AG08396 (cell line): ENCODE measurements at regions not wholly inside any gene's neighbourhood (a gene's known extent, or its start where the extent isn't known, plus 50 kb on each side); places are given as distances from the start of the nearest gene placed in this dataset.
A peak's percentile ranks its signal among the peaks of the same experiment; 100 is the strongest.
"Not testable (repeated sequence)": the region's sequence is repeated elsewhere in the genome, so short reads cannot be mapped to it uniquely, and the experiment has no call there.

Experiments
- DNase-seq: peaks from one replicate; pipeline ENCODE4 v3.0.0; 2012; ENCODE audit warnings: low spot score, mixed read lengths

DNA sequence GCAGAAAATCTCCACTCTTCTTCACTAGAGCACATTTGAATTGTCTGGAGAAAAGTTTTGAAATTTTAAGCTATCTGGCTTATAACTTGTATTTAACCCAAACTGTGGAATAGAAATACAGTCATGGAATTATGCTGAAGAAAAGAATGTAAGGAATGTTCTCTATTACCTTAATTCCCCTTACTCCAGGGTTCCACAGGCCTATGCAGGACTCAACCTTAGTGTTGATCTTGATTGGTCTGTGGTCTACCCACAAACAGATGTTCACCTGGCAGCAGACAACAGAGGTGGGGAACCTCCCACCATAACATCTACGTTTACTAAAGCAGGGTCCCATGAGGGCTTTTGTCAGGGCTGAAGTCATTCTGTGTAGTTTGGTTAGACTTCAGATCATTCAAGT, 189.3 kb upstream of the GPRIN3 start:
- DNase-seq: peak; percentile 15

DNA sequence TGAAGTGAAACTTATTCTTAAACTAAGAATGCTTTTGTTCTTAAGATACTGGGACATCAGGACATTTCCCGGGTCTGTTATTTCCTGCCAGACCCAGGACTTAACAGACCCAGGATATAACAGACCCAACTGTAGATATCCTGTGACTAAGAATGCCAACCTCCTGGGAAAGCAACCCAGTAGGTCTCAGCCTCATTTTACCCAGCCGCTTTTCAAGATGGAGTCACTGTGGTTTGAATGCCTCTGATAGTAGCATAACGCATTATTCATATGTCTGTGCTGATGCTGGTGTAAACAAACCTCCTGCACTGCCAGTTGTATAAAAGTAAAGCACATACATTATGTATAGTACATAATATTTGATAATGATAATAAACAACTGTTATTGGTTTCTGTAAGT, 185.8 kb upstream of the GPRIN3 start:
- DNase-seq: no peak

DNA sequence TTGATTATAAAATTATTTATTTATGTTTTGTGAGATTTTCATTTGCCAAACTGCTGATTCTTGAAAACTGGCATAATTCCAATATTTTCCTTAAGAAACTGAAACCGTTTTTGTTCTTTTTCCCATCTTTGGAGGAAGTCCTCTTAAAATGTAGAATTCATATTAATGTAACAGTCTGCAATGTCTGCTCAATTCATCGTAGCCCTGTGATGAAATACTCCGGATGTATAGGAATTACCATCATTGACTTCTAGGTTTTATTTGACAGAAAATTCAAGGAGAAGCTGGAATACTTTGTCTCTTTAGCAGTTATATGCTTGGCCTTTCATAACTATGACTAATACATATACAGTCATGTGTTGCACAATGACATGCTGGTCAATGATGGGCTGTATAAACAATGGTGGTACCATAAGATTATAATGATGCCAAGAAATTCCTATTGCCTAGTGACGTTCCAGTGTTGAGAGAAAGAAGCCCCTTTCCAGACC, 185.0 kb upstream of the GPRIN3 start:
- peak; percentile 65 for DNase-seq

DNA sequence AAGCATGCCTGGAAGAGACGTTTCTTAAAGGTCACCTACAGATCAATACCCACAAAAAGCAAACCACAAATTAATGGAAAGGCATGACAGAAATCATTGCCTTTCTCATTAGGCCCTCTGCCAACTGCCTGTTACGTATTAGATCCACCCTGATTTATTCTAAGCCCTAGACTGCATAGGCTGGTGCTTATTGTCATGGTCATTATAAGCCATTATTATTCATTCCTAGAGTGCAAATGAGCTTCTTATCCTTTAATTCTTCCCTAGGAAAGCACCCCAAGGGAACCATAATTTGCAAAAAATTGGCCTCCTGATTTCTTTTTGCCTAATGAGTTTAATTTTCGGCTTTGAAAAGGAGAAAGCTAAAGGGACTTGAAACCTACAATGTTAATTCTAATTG, 184.2 kb upstream of the GPRIN3 start:
- DNase-seq: no peak

DNA sequence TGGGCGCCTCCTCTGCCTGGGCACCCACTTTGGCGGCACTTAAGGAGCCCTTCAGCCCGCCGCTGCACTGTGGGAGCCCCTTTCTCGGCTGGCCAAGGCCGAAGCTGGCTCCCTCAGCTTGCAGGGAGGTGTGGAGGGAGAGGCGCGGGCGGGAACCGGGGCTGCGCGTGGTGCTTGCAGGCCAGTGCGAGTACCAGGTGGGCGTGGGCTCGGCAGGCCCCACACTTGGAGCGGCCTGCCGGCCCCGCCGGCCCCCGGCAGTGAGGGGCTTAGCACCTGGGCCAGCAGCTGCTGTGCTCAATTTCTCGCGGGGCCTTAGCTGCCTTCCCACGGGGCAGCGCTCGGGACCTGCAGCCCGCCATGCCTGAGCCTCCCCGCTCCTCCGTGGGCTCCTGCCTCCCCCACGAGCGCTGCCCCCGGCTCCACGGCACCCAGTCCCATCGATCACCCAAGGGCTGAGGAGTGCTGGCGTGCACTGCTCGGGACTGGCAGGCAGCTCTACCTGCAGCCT, 182.4 kb upstream of the GPRIN3 start:
- not testable (repeated sequence) for DNase-seq

DNA sequence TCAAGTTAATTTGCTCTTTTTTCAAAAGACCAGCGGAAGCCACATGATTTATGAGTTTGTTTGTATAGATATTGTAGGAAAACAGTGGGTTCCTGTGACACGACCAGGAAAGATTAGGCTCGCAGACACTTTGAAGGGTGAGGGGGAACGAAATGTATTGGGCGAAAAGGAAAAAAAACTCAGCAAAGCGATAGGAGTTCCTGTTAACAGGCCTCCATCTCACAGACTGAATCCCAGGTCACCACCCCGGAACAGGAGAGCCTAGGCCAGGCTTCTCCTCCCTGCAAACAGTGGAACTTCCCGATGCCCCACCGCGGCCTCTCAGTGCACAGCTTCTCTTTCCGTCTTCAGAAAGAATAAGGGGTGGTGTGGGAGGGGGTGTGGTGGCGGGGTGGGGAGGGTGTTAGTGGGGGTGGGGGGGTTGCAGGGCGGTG, 181.8 kb upstream of the GPRIN3 start:
- no peak for DNase-seq

DNA sequence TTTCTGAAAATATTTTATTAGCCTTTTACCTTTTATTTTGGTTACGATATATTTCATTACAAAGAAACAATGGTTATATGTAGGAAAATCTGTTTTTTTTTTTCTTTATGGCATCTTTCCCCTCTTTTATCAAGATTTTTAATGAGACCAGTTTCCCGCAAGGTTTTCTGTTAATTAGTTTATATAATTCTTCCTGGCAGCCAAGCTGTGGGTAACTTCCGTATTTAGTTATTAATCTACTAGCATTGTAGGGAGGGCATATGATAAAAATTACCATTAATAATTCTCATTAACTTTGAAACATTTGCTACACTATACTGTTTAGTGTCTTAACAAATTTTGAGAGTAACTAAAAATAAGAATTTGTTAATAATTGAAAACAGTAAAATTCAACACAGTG, 181.1 kb upstream of the GPRIN3 start:
- no peak for DNase-seq

DNA sequence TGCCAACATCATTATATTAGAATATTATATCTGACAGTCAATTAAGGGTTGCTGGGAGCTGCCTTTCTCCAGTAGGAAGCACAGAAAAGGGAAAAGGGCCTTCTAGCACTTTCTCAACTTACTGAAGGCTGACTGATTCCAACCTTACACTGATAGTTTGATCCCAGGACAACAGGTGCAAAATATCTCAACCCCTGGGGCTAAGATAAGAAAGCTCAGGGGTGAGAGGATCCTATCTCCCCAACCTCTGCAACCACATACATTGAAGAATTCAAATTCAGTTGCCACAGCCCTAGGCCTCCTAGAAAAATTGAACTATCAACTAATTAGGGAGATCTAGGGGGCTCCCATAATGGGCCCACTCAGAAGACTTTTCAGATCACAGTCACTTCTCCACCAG, 179.1 kb upstream of the GPRIN3 start:
- DNase-seq: no peak

DNA sequence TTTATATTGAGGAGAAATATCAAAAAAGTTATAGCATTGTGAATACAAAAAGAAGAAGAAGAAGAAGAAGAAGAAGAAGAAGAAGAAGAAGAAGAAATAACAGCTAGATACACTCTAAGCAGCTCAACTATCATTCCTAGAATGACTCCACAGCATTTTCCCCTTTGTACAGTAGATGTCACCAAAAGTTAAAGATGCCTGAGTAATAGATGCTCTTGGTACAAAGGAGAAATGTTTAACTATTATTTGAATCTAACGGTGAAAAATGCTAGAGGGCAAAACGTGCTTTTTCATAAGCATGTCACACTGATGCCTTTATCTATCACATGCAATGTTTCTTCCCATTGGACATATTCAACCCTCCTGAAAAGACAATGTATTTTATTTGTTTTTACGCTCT, 178.4 kb upstream of the GPRIN3 start:
- DNase-seq: peak; percentile 62

DNA sequence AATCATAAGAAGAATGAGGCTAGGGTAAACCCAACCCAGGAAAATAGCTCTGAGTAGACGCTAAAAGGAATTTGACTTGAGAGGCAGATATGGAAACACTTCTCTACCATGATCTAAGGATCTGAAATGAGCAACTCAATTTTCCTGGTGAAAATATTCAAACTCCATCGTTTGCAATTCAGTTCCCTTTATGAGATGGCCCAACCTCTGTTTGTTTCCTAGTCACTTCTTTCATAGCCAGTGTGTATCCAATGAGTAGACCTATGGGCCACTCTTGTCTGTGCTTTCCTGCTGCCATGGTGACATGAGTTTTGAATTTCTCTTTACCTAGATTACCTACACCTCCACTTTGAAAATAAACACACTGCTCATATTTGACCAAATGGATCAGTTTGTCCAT, 176.2 kb upstream of the GPRIN3 start:
- DNase-seq: no peak

DNA sequence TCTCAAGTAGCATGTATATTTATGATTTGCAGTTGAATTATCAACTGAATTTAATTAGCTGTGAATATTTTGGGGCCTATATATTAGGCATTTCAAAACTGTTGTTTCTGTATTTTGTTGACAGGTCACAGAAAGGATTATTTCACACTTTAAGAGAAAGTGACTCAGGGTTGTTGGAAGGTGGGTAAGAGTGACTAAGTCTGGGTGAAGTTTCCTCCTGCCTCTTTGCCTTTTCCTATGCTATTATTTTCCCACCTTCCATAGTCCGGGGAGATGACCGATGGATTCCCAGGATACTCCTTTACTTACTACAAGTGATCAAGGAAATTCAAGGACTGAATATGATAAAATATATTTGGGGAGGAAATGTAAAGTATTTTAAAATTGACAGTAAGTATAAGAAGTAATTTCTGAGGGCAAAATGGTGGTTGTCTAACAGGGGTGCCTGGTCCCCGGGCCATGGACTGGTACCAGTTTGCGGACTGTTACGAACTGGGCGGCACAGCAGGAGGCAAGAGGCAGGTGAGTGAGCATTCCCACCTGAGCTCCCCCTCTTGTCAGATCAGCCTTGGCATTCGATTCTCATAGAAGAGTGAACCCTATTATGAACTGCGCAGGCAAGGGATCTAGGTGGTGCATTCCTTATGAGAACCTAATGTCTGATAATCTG, 175.5 kb upstream of the GPRIN3 start:
- no peak for DNase-seq

DNA sequence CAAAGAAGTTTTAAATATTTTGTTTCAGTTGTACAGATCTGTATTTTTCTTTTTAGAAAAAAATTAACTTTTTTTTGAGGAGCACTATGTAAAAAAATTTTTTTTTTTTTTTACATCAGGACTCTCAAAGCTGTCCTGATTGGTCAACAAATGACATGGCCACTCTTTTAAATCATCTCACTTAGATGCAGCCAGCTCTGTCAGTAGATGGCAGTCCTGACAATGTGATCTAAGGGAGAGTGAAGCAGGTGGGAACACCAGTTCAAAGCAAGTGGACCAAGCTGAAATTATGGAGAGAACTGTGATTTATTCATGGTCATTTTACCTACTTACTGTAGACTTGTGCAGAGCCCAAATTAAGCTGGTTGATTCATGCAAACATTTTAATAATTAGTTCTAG, 174.7 kb upstream of the GPRIN3 start:
- DNase-seq: peak; percentile 49

DNA sequence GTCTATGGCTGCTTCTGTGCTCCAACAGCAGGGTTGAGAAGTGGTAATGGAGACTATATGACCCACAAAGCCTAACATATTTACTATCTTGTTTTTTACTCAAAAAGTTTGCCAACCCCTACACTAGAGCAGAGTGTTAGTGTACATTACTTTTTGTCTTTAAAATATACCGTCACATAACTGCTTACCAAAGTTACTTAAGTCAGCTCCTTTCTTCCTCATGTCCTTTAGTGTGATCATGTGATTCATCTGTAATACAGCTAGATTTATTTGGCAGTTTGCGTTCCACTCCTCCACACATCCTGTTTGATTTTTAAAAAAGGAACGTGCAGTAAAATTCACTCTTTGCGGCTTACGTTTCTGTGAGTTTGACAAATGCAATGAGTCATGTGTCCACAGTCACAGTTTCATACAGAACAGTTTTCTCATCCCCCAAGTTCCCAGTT, 162.4 kb upstream of the GPRIN3 start:
- peak; percentile 47 for DNase-seq

DNA sequence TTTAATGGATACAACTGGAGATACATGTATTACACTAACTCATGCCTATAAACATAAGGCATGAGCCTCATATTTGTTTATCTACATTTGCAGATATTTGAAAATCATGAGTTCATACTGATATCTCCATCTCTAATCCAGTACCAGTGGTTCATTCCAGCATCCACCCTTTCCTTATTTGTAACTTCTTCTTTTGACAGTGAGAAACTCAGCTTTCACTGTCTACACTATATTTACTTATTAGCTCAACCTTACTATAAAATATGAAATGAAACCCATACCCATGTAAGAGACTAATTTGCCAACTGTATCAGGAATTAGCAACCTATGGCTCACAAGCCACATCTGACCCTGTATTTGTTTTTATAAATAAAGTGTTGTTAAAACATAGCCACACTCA, 161.9 kb upstream of the GPRIN3 start:
- no peak for DNase-seq

DNA sequence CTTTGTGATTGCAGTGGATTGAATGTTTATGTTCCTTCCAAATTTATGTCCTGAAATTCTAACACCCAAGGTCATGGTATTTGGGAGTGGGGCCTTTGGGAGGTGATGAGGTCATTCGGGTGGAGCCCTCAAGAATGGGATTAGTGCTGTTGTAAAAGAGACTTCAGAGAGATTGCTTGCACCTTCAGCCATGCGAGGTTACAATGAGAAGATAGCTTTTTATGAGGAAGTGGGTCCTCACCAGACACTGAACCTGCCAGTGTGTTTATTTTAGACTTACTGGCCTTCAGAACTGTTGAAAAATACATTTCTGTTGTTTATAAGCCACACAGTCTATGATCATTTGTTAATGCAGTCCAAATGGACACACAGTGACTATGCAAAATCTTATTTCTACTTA, 161.0 kb upstream of the GPRIN3 start:
- DNase-seq: no peak

DNA sequence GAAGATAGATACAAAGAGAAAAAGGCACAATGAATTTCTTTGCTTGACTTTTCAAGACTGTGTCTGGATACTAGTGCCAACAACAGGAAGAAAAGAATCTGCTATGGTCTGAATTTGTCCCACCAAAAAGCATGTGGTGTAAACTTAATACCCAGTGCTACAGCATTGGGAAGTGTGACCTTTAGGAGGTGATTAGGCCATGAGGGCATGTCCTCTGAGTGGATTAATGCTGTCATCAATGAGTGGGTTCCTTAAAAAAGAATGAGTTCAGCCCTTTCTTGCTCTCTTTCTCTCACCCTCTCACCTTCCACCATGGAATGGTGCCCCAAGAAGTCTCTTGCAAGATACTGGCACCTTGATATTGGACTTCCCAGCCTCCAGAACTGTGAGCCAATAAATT, 155.7 kb upstream of the GPRIN3 start:
- no peak for DNase-seq

DNA sequence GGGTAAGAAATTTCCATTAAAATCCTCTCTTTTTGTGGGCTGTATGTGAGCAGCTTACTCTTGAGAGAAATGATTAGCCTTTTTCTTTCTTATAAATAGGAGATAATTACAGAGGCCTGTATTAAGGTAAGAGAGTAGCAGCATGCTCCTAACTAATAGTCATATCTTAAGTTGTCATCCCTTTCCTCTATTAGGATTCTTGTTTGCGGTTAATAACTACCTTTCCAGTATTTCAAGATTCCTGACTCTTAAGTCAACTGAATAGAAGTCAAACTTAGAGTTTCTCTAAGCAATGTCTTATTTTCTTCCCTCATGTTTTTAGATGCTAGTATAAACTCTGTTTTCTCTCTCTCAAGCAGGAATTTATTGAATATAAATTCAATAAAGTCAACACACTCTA, 139.9 kb upstream of the GPRIN3 start:
- no peak for DNase-seq

DNA sequence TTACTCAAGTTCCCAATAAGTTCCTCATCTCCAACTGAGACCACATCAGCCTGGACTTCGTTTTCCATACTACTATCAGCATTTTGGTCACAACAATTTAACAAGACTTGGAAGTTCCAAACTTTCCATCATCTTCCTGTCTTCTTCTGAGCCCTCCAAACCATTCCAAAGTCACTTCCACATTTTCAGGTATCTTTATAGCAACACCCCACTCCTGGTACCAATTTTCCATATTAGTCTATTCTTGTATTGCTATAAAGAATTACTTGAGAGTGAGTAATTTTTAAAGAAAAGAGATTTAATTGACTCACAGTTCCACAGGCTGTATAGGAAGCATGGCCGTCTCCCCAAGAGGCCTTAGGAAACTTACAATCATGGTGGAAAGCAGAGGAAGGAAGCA, 138.6 kb upstream of the GPRIN3 start:
- DNase-seq: no peak

DNA sequence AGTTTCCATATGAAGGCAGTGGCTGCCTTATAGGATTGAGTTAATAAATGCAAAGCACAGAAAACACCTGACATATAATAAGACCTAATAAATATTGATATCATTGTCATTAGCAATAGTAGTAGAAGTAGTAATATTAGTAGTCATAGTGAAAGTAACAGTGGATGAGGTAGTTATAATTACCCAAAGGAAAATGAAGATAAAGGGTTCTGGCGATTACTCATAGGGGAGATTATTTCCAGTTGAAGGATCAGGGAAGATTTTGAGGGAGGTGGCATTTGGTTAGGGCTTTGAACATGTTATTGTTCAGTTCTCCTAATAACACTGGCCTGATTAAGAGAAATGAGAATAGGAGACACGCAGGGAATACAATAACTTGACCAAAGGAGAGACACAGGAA, 131.9 kb upstream of the GPRIN3 start:
- no peak for DNase-seq

DNA sequence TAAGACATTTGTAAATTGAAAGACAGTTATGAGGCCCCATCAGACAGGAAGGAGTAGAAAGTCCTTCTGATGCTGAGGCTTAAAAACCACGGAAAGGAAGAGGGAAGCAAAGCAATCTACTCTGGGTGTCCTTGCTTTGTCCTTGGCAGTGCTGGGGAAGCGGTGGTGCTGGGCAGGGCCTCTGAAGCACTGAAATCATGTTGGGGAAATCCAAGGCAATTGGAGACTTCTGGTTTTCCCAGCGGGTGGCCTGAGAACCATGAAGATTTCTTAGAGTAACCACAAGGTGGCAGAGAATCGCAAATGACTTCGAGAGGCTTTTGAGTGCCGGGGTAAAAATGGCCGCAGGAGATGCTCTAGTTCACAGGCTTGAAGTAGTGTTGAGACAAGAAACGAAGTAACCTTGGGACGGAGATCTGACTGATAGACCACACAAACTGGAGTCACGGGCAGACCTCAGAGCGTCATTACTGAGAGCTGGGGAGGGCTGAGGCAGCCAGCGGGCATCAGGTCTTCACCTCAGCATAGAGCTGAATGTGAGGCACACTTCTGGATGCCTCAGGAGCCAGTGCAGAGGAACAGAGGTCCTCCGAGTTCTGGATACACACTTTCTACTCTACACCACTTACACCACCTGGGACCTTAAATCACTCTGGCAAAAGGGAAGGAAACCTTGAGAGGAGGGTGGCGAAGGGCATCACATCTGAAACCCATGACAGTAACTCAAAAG, 130.7 kb upstream of the GPRIN3 start:
- DNase-seq: peak; percentile 12

DNA sequence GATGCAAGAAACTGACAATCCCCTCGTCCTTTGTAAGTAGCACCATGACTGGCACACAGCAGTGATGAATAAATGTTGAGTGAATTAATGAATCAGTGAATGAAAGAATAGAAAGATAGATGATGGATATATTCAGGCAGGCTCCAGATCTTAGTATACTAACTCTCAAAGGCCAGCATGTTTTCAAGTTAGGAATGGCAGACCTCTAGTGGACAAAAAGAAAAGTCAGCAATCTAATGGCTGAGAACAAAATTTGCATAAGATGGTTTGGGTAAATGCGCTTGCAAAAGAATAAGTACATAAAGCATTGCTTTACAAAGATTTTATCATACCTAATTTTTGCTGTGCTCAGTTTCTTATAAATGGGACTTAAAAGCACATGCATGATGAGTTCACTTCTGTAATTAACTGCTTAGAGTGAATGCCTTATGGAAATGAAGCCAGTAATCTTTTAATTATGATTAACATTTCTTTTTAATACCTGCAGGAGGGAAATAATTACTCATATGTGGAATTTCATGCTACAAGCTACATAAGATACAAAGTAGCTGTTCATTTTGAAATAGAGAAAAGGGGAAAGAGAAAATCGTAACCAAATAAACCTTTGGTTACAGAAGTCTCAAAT, 126.9 kb upstream of the GPRIN3 start:
- DNase-seq: peak; percentile 17

DNA sequence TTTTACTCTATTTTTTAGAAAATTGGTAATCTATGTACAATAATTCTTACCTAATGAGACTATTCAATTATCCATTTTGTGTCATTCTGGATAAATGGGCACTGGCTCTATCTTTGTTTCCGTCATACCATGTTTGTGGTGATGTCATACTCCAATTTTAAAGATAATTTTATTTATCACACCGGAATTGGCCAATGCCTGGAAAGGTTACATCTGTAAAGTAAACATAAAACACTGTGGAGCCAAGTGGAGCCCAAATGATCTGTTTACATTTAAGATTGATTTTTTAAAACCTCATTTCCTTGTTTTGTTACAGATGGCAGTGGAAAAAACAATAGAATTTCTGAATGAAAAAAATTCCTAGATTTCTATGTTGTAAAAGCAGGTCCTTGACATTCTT, 120.2 kb upstream of the GPRIN3 start:
- DNase-seq: no peak

DNA sequence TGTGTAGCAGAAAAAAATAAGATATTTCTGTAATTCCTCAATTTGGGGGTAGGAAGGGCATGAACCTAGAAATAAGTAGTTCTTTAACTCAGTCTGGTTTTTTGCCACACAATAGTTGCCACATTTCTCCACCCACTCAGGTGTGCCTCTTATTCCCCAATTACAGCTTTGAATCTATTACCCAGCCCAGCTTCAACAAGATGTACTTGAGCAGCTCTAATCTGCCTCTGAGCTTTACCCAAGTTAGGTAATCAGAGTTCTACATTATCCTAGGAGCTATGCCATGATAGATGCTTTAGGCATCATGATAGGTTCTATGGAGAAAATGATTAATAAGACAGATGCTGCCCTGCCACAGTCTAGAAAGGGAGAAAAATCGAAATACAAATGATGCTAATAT, 117.4 kb upstream of the GPRIN3 start:
- DNase-seq: no peak
